NCI-H510A treated with DMSO at 0.1 percent for 48 hours (cell line): ENCODE measurements at regions not wholly inside any gene's neighbourhood (a gene's known extent, or its start where the extent isn't known, plus 50 kb on each side); places are given as distances from the start of the nearest gene placed in this dataset.

Experiments
- DNase-seq: peaks from one replicate; lab custom pipeline; 2025; lab: John Stamatoyannopoulos, UW

GRCh38 chr18:27627927-27628326, 442.8 kb upstream of the CHST9 start:
- DNase-seq = no peak

- DNase-seq = no peak
Observed at GRCh38 chr18:27621236-27621890, 436.3 kb upstream of the CHST9 start.

GRCh38 chr18:27619906-27620305, 434.8 kb upstream of the CHST9 start:
- DNase-seq = no peak

- no peak for DNase-seq
Observed at GRCh38 chr18:27619090-27619772, 434.1 kb upstream of the CHST9 start.

GRCh38 chr18:27616324-27616723, 431.2 kb upstream of the CHST9 start:
- no peak for DNase-seq

- DNase-seq = no peak
Observed at GRCh38 chr18:27614951-27615844, 430.1 kb upstream of the CHST9 start.

- no peak for DNase-seq
Observed at GRCh38 chr18:27609221-27609620, 424.1 kb upstream of the CHST9 start.

GRCh38 chr18:27608742-27609141, 423.6 kb upstream of the CHST9 start:
- DNase-seq = peak; percentile 16

- DNase-seq = no peak
Observed at GRCh38 chr18:27608174-27608573, 423.1 kb upstream of the CHST9 start.

GRCh38 chr18:27606741-27607140, 421.6 kb upstream of the CHST9 start:
- DNase-seq = no peak

- peak; percentile 98 for DNase-seq
Observed at GRCh38 chr18:27605107-27605834, 420.2 kb upstream of the CHST9 start.

GRCh38 chr18:27604583-27604982, 419.5 kb upstream of the CHST9 start:
- peak; percentile 49 for DNase-seq

- DNase-seq = no peak
Observed at GRCh38 chr18:27602092-27602491, 417.0 kb upstream of the CHST9 start.

- DNase-seq = no peak
Observed at GRCh38 chr18:27600245-27600644, 415.1 kb upstream of the CHST9 start.

- peak; percentile 90 for DNase-seq
Observed at GRCh38 chr18:27599202-27599829, 414.2 kb upstream of the CHST9 start.

GRCh38 chr18:27595113-27595838, 410.2 kb upstream of the CHST9 start:
- DNase-seq = no peak

GRCh38 chr18:27585602-27586173, 400.6 kb upstream of the CHST9 start:
- DNase-seq = no peak

- DNase-seq = no peak
Observed at GRCh38 chr18:27583466-27583865, 398.4 kb upstream of the CHST9 start.

- no peak for DNase-seq
Observed at GRCh38 chr18:27582760-27583412, 397.8 kb upstream of the CHST9 start.

- no peak for DNase-seq
Observed at GRCh38 chr18:27581296-27581904, 396.3 kb upstream of the CHST9 start.
